A549 (cell line): ENCODE measurements at regions not wholly inside any gene's neighbourhood (a gene's known extent, or its start where the extent isn't known, plus 50 kb on each side); places are given as distances from the start of the nearest gene placed in this dataset.
"Not testable (repeated sequence)": the region's sequence is repeated elsewhere in the genome, so short reads cannot be mapped to it uniquely, and the experiment has no call there.

Source experiments
- ATAC-seq, 2 experiments: fragments of 200-7000 bp in 1 of 2; fragments of >200 bp in 1 of 2; cut with Nextera tagmentation in 1 of 2; cut with Tn5 transposase in 1 of 2; 3 replicates each; pipeline versions ENCODE4 v1.8.0 to v1.9.1; 2018 to 2020; ENCODE audit warnings: mild to moderate bottlenecking in 1 of 2, moderate library complexity in 1 of 2
- CTCF ChIA-PET: fragments of 300-600 bp; sonication (Branson Sonifier 250); formaldehyde crosslinking; extraction: SDS; loops from one replicate; lab custom pipeline; 2021; ENCODE audit warnings: antibody characterized with exemption, inconsistent platforms; lab: Yijun Ruan, JAX
- POLR2A ChIA-PET: fragments of 350-600 bp; formaldehyde crosslinking; extraction: SDS; loops from one replicate; lab custom pipeline; 2021; ENCODE audit warnings: antibody characterized with exemption, inconsistent platforms; lab: Yijun Ruan, JAX
- DNase-seq, 2 experiments: peaks; one replicate each; pipeline versions ENCODE4 v3.0.0 to v3.0.0-alpha.2; 2011 to 2016; ENCODE audit warnings: low read depth in 1 of 2, low spot score in 1 of 2
- FAIRE-seq: peaks from 2 replicates; lab custom pipeline; 2011; peaks lifted over from hg19 to GRCh38; lab: Jason Lieb, UNC
- H3K27ac ChIP-seq, 2 experiments: fragments of >200 bp; sonication (Bioruptor Twin); formaldehyde crosslinking; 3 replicates each; pipeline ENCODE4 v1.5.1; 2016 to 2017
- H3K4me1 ChIP-seq: fragments of >200 bp; sonication (Bioruptor Twin); formaldehyde crosslinking; 3 replicates; pipeline ENCODE4 v1.6.1; 2016
- H3K4me2 ChIP-seq: fragments of >200 bp; sonication (Bioruptor Twin); formaldehyde crosslinking; 3 replicates; pipeline ENCODE4 v1.6.1; 2016
- H3K4me3 ChIP-seq: fragments of >200 bp; sonication (Bioruptor Twin); formaldehyde crosslinking; 3 replicates; pipeline ENCODE4 v1.5.1; 2016
- H3K9me3 ChIP-seq: fragments of >200 bp; sonication (Bioruptor Twin); formaldehyde crosslinking; 3 replicates; pipeline ENCODE4 v1.6.1; 2016
- CEBPB ChIP-seq, 2 experiments: fragments of >200 bp in 1 of 2; sonication (Bioruptor Twin) in 1 of 2; formaldehyde crosslinking in 1 of 2; IDR thresholded peaks; 2 replicates each; pipeline ENCODE4 v1.6.1; 2012 to 2016
- CHD2 ChIP-seq: fragments of 150-350 bp; IDR thresholded peaks from 2 replicates; pipeline ENCODE4 v1.6.1; 2014; ENCODE audit warnings: low read length; ENCODE audit not compliant: partially characterized antibody
- CHD4 ChIP-seq: fragments of 200-600 bp; sonication (generic); IDR thresholded peaks from 2 replicates; pipeline ENCODE4 v1.6.1; 2016; ENCODE audit warnings: antibody characterized with exemption, mild to moderate bottlenecking, borderline replicate concordance
- E2F6 ChIP-seq: IDR thresholded peaks from 2 replicates; pipeline ENCODE4 v1.6.1; 2012; ENCODE audit warnings: low read depth, borderline replicate concordance
- HEYL ChIP-seq: fragments of 250-450 bp; sonication (Bioruptor Pico); IDR thresholded peaks from 2 replicates; pipeline ENCODE4 v1.8.0; 2021; ENCODE audit warnings: mild to moderate bottlenecking, moderate library complexity
- JUNB ChIP-seq: fragments of >200 bp; sonication (Bioruptor Twin); formaldehyde crosslinking; IDR thresholded peaks from 2 replicates; pipeline ENCODE4 v1.6.1; 2016
- KDM1A ChIP-seq: fragments of 200-600 bp; sonication (generic); IDR thresholded peaks from 2 replicates; pipeline ENCODE4 v1.6.1; 2016; ENCODE audit warnings: low read depth, mild to moderate bottlenecking
- TFCP2L1 ChIP-seq: fragments of 250-450 bp; sonication (Bioruptor Pico); IDR thresholded peaks from 2 replicates; pipeline ENCODE4 v1.5.0; 2021; ENCODE audit warnings: mild to moderate bottlenecking
- WGBS: methylation state at CpG from one replicate; pipeline ENCODE4 v1.1.6; 2017; ENCODE audit errors: missing lambda C conversion rate; 5-methylcytosine and 5-hydroxymethylcytosine counted together

DNA sequence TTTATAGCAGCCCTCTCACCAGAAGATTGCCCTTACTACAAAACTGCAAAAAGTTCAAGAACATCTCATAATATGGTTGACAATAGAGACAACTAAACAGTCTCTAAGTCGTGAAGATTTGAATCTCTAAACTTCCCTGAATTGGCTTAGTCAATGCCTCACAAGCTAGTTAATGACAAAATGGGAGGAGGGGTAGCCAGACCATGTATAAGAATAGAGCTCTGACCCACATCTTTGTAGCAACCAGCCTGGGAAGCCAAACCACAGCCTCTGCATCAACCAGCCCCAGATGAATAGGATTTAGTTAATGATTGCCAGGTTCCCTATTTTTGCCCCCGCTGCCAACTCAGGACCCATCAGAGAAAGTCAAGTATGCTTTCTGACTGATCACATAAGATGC lies 1265.9 kb upstream of the PCDH10 start:
- FAIRE-seq, H3K4me2 ChIP-seq, H3K27ac ChIP-seq, DNase-seq, CTCF ChIA-PET, H3K4me3 ChIP-seq, H3K9me3 ChIP-seq, ATAC-seq, H3K4me1 ChIP-seq, POLR2A ChIA-PET: not testable (repeated sequence)
- WGBS: 21% methylated on average over 2 of the region's 2 CpGs

DNA sequence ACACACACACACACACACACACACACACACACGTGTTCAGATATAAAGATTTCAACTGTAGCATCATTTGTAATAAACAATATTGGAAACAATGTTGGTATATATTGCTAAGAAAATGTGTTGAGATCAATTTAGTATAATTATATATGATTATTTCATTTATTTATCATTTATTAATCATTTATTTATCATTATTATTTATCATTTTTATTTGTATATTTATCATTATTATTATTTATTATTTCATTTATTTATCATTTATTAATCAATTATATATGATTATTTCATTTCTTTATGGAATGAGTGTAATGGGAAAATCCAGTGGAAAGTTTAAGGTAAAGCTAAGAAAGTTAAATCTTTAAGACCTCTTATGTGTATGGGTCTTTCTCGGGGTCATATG lies 1223.4 kb upstream of the PCDH10 start:
- CTCF ChIA-PET, H3K4me2 ChIP-seq, DNase-seq, FAIRE-seq, H3K4me1 ChIP-seq, ATAC-seq, H3K27ac ChIP-seq, POLR2A ChIA-PET, H3K4me3 ChIP-seq, H3K9me3 ChIP-seq: not testable (repeated sequence)
- WGBS: 4% methylated on average over 2 of the region's 2 CpGs

DNA sequence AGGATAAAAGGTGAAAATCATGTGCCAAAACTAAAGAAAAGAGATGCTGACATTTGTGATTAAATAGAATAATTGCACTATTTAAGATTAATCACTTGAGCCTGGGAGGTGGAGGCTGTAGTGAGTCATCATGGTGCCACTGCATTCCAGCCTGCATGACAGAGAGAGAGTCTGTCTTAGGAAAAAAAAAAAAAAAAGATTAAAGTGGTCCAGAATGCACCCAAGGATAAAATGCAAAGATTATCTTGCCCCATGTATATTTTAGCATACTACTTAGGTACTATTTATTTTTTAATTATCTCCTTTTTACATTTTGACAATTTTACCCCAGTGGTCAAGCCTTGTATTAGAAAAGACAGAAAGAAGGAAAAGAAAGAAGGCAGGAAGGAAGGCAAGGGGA lies 1181.4 kb upstream of the PCDH10 start:
- FAIRE-seq, DNase-seq, H3K4me1 ChIP-seq, ATAC-seq, H3K4me2 ChIP-seq, H3K4me3 ChIP-seq, H3K27ac ChIP-seq, CTCF ChIA-PET, H3K9me3 ChIP-seq, POLR2A ChIA-PET: not testable (repeated sequence)

- 19% methylated on average over 4 of the region's 4 CpGs for WGBS
- Histone ChIP-seq H3K9me3 (no peaks in the 10 kb centered on the region), H3K4me1 (no peaks in the 10 kb centered on the region), H3K4me3 (no peak overlapping the region), H3K27ac (no peak overlapping the region), H3K4me2 (no peak overlapping the region)
- DNase-seq (no peak), FAIRE-seq (no peak), ATAC-seq (no peak)
- ChIA-PET CTCF (no interaction called here), POLR2A (no interaction called here)
- no peak for TF ChIP-seq CHD4
- no peak for TF ChIP-seq CHD2
- TF ChIP-seq TFCP2L1 (CRISPR knock-in tag): no peak
- TF ChIP-seq CEBPB (IDR thresholded peaks at IDR 0.05): no peak
- no peak for TF ChIP-seq KDM1A
- TF ChIP-seq HEYL (CRISPR knock-in tag): no peak
- TF ChIP-seq E2F6: no peak
- no peak for TF ChIP-seq JUNB
These were observed 1174.4 kb upstream of the PCDH10 start for GRCh38 chr4:131974730-131975129.

- H3K4me1 ChIP-seq, H3K4me3 ChIP-seq, POLR2A ChIA-PET, DNase-seq, ATAC-seq, CTCF ChIA-PET, H3K27ac ChIP-seq, FAIRE-seq, H3K4me2 ChIP-seq, H3K9me3 ChIP-seq: not testable (repeated sequence)
- 79% methylated on average over 49 of the region's 63 CpGs for WGBS
These were observed 1173.6 kb upstream of the PCDH10 start for GRCh38 chr4:131975276-131976132.

DNA sequence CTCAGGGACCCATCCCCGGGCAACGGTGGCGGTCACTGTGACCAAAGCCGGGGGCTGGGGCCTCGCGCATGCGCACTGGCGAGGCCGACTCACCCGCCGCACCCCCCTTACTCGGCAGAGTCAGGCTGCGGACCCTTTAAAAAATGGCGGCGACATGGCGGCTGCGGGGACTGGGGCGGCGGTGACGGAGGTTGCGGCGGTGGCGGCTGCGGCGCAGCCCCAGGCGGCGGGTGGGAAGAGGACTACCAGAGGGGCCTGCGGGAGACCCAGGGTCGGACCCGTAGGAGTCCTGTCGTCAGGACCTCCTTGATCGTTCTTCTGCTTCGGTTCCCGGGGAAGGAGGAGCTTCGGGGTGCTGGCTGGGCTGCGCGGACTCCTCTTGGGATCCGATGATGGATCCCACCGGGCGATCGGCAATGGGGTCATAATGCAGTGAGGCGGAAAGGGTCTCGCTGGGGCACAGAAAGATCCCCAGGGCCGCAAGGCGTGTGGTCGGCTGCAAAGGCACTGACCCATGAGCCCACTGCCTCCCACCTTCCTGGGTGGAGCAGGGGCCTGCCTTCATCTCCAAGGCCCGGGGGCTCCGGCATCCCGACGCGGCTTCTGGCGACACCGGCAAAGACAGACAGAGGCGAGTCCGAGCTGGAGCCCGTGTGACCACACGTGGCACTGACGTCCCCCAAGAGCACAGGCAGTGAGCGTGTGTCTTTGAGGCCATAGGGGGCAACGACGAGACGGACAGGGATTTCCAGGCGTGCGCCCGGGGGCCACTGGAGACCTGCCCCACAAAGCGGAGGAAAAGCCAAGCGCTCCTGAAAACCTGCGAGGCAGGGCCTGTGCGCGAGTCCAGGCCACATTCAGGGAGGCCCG lies 1172.7 kb upstream of the PCDH10 start:
- DNase-seq, H3K9me3 ChIP-seq, CTCF ChIA-PET, FAIRE-seq, POLR2A ChIA-PET, H3K4me3 ChIP-seq, H3K4me2 ChIP-seq, ATAC-seq, H3K27ac ChIP-seq, H3K4me1 ChIP-seq: not testable (repeated sequence)
- 88% methylated on average over 22 of the region's 71 CpGs for WGBS
